Mesenchymal stem cell (in vitro differentiated cells and primary cell): ENCODE measurements at regions not wholly inside any gene's neighbourhood (a gene's known extent, or its start where the extent isn't known, plus 50 kb on each side); places are given as distances from the start of the nearest gene placed in this dataset.

Experiments
- DNase-seq: peaks from one replicate; pipeline ENCODE4 v3.0.0-alpha.2; 2013
- H2AFZ ChIP-seq: one replicate; pipeline ENCODE4 v1.6.1; 2013; ENCODE audit warnings: low read depth, mild to moderate bottlenecking, control low read depth, inconsistent platforms, low read length, moderate library complexity
- H2AK5ac ChIP-seq: 2 replicates; pipeline ENCODE4 v1.6.1; 2013; ENCODE audit warnings: low read length, moderate library complexity, mild to moderate bottlenecking, inconsistent platforms; ENCODE audit not compliant: severe bottlenecking
- H2BK120ac ChIP-seq: one replicate; pipeline ENCODE4 v1.6.1; 2013; ENCODE audit warnings: low read depth, mild to moderate bottlenecking, inconsistent platforms, low read length, moderate library complexity
- H2BK12ac ChIP-seq, 2 experiments: one replicate each; pipeline ENCODE4 v1.6.1; 2013; ENCODE audit warnings: inconsistent platforms in 2 of 2, low read length in 2 of 2, mild to moderate bottlenecking in 2 of 2, moderate library complexity in 2 of 2, control low read depth in 1 of 2
- H2BK15ac ChIP-seq: one replicate; pipeline ENCODE4 v1.6.1; 2013; ENCODE audit warnings: mild to moderate bottlenecking, low read depth, inconsistent platforms; ENCODE audit not compliant: poor library complexity, severe bottlenecking
- H2BK5ac ChIP-seq: 2 replicates; pipeline ENCODE4 v1.6.1; 2013; ENCODE audit warnings: low read depth, mild to moderate bottlenecking, low read length, control low read depth, inconsistent platforms; ENCODE audit not compliant: poor library complexity, severe bottlenecking
- H3K14ac ChIP-seq, 2 experiments: one replicate each; pipeline ENCODE4 v1.6.1; 2013; ENCODE audit warnings: inconsistent platforms in 2 of 2, low read length in 2 of 2, control low read depth in 1 of 2, mild to moderate bottlenecking in 1 of 2, moderate library complexity in 1 of 2
- H3K18ac ChIP-seq, 2 experiments: one replicate each; pipeline ENCODE4 v1.6.1; 2013; ENCODE audit warnings: inconsistent platforms in 2 of 2, low read length in 2 of 2, control low read depth in 1 of 2, low read depth in 1 of 2, mild to moderate bottlenecking in 1 of 2
- H3K23ac ChIP-seq, 2 experiments: one replicate each; pipeline ENCODE4 v1.6.1; 2013; ENCODE audit warnings: inconsistent platforms in 2 of 2, low read length in 2 of 2, mild to moderate bottlenecking in 2 of 2, moderate library complexity in 2 of 2, control low read depth in 1 of 2
- H3K27ac ChIP-seq: 2 replicates; pipeline ENCODE4 v1.5.1; 2013; ENCODE audit warnings: mild to moderate bottlenecking, moderate library complexity, low read length, control low read depth, inconsistent platforms; ENCODE audit not compliant: poor library complexity, severe bottlenecking
- H3K27me3 ChIP-seq, 2 experiments: 2 replicates each; pipeline versions ENCODE4 v1.6.1 to v1.7.0; 2013; ENCODE audit warnings: low read length in 2 of 2, mild to moderate bottlenecking in 2 of 2, moderate library complexity in 2 of 2, control low read depth in 1 of 2, inconsistent platforms in 1 of 2; ENCODE audit not compliant: control insufficient read depth in 1 of 2, insufficient read depth in 1 of 2
- H3K36me3 ChIP-seq, 2 experiments: 2 replicates each; pipeline versions ENCODE4 v1.6.1 to v1.7.0; 2013; ENCODE audit warnings: low read length in 2 of 2, control low read depth in 1 of 2, inconsistent platforms in 1 of 2, low read depth in 1 of 2, mild to moderate bottlenecking in 1 of 2; ENCODE audit not compliant: insufficient read depth in 2 of 2, control insufficient read depth in 1 of 2
- H3K4ac ChIP-seq, 2 experiments: one replicate each; pipeline ENCODE4 v1.6.1; 2013; ENCODE audit warnings: inconsistent platforms in 2 of 2, low read length in 2 of 2, mild to moderate bottlenecking in 2 of 2, moderate library complexity in 2 of 2, control low read depth in 1 of 2, low read depth in 1 of 2
- H3K4me1 ChIP-seq: 2 replicates; pipeline ENCODE4 v1.6.1; 2013; ENCODE audit warnings: low read depth, low read length, control low read depth; ENCODE audit not compliant: control insufficient read depth, insufficient read depth
- H3K4me2 ChIP-seq: 2 replicates; pipeline ENCODE4 v1.6.1; 2013; ENCODE audit warnings: low read length, mild to moderate bottlenecking, inconsistent platforms; ENCODE audit not compliant: poor library complexity, severe bottlenecking
- H3K4me3 ChIP-seq, 2 experiments: 2 replicates each; pipeline versions ENCODE4 v1.5.1 to v1.7.0; 2013; ENCODE audit warnings: low read length in 2 of 2, mild to moderate bottlenecking in 2 of 2, control low read depth in 1 of 2, low read depth in 1 of 2; ENCODE audit not compliant: insufficient read depth in 1 of 2
- H3K79me1 ChIP-seq: replicated peaks from 2 replicates; pipeline ENCODE4 v1.6.1; 2013; ENCODE audit warnings: mild to moderate bottlenecking, control low read depth, low read length, inconsistent platforms; ENCODE audit not compliant: poor library complexity, severe bottlenecking
- H3K9ac ChIP-seq: 2 replicates; pipeline ENCODE4 v1.7.0; 2013; ENCODE audit warnings: mild to moderate bottlenecking, low read length, moderate library complexity
- H3K9me3 ChIP-seq: 2 replicates; pipeline ENCODE4 v1.7.0; 2013; ENCODE audit warnings: mild to moderate bottlenecking, low read length; ENCODE audit not compliant: control insufficient read depth
- H4K8ac ChIP-seq: one replicate; pipeline ENCODE4 v1.6.1; 2013; ENCODE audit warnings: inconsistent platforms, mild to moderate bottlenecking, low read length, moderate library complexity
- H4K91ac ChIP-seq: one replicate; pipeline ENCODE4 v1.6.1; 2013; ENCODE audit warnings: mild to moderate bottlenecking, low read length, inconsistent platforms
- WGBS: methylation state at CpG from one replicate; pipeline ENCODE4 v1.1.7; 2013; ENCODE audit warnings: mixed read lengths; 5-methylcytosine and 5-hydroxymethylcytosine counted together

DNA sequence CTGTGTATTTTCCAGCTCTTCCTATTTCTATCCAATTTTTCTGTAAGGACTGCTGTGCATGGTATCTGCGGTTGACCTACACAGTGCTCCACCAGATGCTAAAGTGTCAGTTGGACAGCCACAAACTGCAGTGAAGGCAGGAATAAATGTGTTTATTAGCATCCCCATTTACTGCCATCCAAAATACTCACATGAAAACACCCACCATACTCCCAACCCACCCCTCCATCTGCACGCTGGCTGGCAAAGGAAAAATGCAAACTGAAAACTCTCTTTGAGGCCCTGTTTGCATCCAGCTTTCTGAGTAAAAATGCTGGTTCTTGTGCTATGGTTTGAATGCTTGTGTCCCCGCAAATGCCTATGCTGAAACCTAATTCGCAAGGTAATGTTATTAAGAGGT lies 515.5 kb downstream of the ZNF385D start:
- H2AK5ac ChIP-seq, result no peak overlapping the region
- WGBS, result 92% methylated on average over 4 of the region's 4 CpGs
- H3K18ac ChIP-seq, result no peak overlapping the region
- H3K4me2 ChIP-seq, result no peak overlapping the region
- H3K27ac ChIP-seq, result no peak overlapping the region
- no peak overlapping the region for H2BK5ac ChIP-seq
- H2BK120ac ChIP-seq, result no peak overlapping the region
- H3K9me3 ChIP-seq, result no peaks in the 10 kb centered on the region
- no peak overlapping the region for H3K9ac ChIP-seq
- H3K79me1 ChIP-seq, result no peaks in the 10 kb centered on the region
- H3K4ac ChIP-seq, result no peak overlapping the region
- H3K14ac ChIP-seq, result no peak overlapping the region
- H4K8ac ChIP-seq, result no peak overlapping the region
- H2AFZ ChIP-seq, result no peak overlapping the region
- H2BK12ac ChIP-seq, result no peak overlapping the region
- no peaks in the 10 kb centered on the region for H3K4me1 ChIP-seq
- no peak overlapping the region for H4K91ac ChIP-seq
- no peaks in the 10 kb centered on the region for H3K27me3 ChIP-seq
- no peaks in the 10 kb centered on the region for H3K36me3 ChIP-seq
- H3K23ac ChIP-seq, result no peak overlapping the region
- no peak overlapping the region for H2BK15ac ChIP-seq
- DNase-seq, result no peak
- no peak overlapping the region for H3K4me3 ChIP-seq

DNA sequence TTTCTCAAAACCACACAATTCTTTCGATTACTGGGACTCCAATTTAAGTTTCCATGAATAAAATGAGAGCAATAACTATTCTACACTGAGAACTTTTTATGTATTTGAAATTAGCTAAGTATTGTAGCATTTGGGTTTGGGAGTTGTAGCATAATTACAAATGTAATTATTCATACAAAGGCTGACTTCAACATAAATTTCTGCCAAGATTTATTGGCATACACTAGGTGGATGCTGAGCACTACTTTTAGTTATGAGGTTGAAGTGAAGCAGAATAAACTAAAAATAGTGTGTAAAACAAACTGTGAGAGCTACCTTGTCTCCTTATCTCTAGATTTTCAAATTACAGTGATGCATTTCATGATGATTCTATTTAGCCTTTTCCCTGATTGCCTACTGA lies 516.1 kb downstream of the ZNF385D start:
- Histone ChIP-seq H3K79me1 (no peaks in the 10 kb centered on the region), H2AFZ (no peak overlapping the region), H3K18ac (no peak overlapping the region), H2BK5ac (no peak overlapping the region), H3K4me1 (no peaks in the 10 kb centered on the region), H3K23ac (no peak overlapping the region), H2BK120ac (no peak overlapping the region), H3K4me3 (no peak overlapping the region), H3K14ac (no peak overlapping the region), H3K4me2 (no peak overlapping the region), H3K9ac (no peak overlapping the region), H3K27me3 (no peaks in the 10 kb centered on the region), H2AK5ac (no peak overlapping the region), H4K91ac (no peak overlapping the region), H4K8ac (no peak overlapping the region), H2BK12ac (no peak overlapping the region), H3K9me3 (no peaks in the 10 kb centered on the region), H3K27ac (no peak overlapping the region), H3K4ac (no peak overlapping the region), H3K36me3 (no peaks in the 10 kb centered on the region), H2BK15ac (no peak overlapping the region)
- no CpG with 5 or more reads among the region's 1 CpG for WGBS
- DNase-seq, result no peak

DNA sequence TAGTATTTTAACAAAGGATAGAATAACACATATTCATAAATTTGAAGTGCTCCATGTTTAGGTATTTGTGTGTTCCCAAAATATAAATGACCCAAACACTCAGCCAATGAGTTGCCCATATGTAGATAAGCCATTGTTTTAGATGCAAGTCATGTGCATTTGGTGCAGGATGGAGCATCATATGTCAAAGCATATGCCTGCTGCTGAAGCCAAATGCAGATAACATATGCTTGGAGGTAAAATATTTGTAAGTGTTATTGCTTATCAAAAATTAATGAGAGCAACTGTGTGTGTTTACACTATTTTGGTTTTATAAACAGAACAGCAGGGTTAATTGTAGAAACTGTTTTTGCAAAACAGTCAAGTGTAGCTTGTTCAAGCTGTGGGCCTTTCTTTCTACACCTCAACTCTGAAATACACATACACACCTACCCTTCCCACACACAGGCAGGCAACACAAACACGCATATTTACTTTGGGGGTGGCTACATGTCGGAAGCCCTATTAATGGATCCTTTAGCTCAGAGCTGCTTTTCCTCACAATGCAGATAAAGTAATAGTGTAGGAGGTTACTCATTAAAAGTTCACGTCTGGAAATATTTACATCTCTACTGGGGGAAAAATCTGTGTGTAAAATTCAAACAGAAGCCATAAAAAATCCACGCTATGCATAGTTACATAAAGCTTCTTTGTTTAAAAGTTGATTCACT lies 521.4 kb downstream of the ZNF385D start:
- H3K9ac ChIP-seq, result no peak overlapping the region
- H3K4me3 ChIP-seq, result no peak overlapping the region
- H2BK15ac ChIP-seq, result no peak overlapping the region
- no peak overlapping the region for H3K14ac ChIP-seq
- no peak overlapping the region for H2AK5ac ChIP-seq
- H3K27ac ChIP-seq, result no peak overlapping the region
- no peaks in the 10 kb centered on the region for H3K4me1 ChIP-seq
- H4K8ac ChIP-seq, result no peak overlapping the region
- H2BK5ac ChIP-seq, result no peak overlapping the region
- H2BK12ac ChIP-seq, result no peak overlapping the region
- no peak overlapping the region for H2BK120ac ChIP-seq
- no peaks in the 10 kb centered on the region for H3K27me3 ChIP-seq
- no peaks in the 10 kb centered on the region for H3K9me3 ChIP-seq
- H3K23ac ChIP-seq, result no peak overlapping the region
- no peak overlapping the region for H3K4me2 ChIP-seq
- no peak overlapping the region for H4K91ac ChIP-seq
- H3K18ac ChIP-seq, result no peak overlapping the region
- WGBS, result 100% methylated on average over 3 of the region's 4 CpGs
- no peak overlapping the region for H3K4ac ChIP-seq
- no peak overlapping the region for H2AFZ ChIP-seq
- no peak for DNase-seq
- H3K79me1 ChIP-seq, result no peaks in the 10 kb centered on the region
- peaks cover 0 to 3% of the 10 kb centered on the region in 2 experiments for H3K36me3 ChIP-seq

DNA sequence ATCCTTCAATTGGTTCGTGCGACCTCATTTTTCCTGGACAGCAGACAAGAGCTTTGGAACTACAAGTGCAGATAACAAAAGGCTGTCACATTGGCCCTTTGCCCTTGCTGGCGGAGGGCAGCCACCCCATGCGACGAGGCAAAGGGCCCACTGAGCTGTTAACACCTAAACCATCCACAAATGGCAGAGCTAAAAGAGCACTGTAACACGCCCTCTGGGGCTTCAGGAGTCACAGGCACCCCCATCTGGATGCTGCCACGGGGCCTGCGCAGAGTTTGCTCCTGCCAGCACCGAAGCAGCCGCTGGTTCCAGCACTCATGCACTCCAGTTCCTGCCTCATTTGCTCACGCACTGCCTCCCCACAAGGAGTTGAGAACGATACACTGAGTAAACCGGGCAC lies 524.9 kb downstream of the ZNF385D start:
- Histone ChIP-seq H2BK5ac (no peak overlapping the region), H3K4me3 (peak overlapping the region in 1 of 2 experiments; percentile 33), H2AFZ (no peak overlapping the region), H3K9ac (no peak overlapping the region), H3K4me2 (no peak overlapping the region), H3K9me3 (no peaks in the 10 kb centered on the region), H3K4ac (no peak overlapping the region), H3K27me3 (no peaks in the 10 kb centered on the region), H2BK120ac (no peak overlapping the region), H2AK5ac (no peak overlapping the region), H3K23ac (no peak overlapping the region), H4K91ac (no peak overlapping the region), H3K27ac (no peak overlapping the region), H2BK15ac (no peak overlapping the region), H2BK12ac (no peak overlapping the region), H3K4me1 (no peaks in the 10 kb centered on the region), H3K36me3 (peaks cover 0 to 3% of the 10 kb centered on the region in 2 experiments), H3K79me1 (no peaks in the 10 kb centered on the region), H3K18ac (no peak overlapping the region), H3K14ac (peak overlapping the region in 1 of 2 experiments; percentile 28), H4K8ac (no peak overlapping the region)
- WGBS, result 87% methylated on average over 13 of the region's 13 CpGs
- no peak for DNase-seq
